Occipital lobe (tissue), 1 donor: ENCODE measurements at regions not wholly inside any gene's neighbourhood (a gene's known extent, or its start where the extent isn't known, plus 50 kb on each side); places are given as distances from the start of the nearest gene placed in this dataset.
A peak's percentile ranks its signal among the peaks of the same experiment; 100 is the strongest.

Source experiments
- DNase-seq: peaks from one replicate; lab custom pipeline; 2025; lab: John Stamatoyannopoulos, UW

DNA sequence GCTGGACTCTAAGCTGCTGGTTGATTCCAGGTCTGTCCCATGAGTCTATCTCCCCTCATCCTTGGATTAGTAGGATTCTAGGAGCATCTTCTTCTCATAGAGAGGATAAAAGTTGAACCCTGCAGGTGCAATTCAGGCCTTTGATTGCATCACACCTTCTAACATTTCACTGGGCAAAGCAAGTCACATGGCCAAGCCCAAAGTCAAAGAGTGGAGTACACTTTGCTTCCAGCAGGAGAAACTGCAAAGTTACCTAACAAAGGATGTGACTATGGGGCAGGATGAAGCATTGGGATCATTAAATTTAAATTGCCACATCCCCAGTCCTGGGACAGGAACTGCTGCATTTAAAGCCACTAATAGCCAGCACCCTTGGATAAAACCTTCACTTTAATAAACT lies 51.0 kb upstream of the EGFLAM start:
- DNase-seq, result no peak

DNA sequence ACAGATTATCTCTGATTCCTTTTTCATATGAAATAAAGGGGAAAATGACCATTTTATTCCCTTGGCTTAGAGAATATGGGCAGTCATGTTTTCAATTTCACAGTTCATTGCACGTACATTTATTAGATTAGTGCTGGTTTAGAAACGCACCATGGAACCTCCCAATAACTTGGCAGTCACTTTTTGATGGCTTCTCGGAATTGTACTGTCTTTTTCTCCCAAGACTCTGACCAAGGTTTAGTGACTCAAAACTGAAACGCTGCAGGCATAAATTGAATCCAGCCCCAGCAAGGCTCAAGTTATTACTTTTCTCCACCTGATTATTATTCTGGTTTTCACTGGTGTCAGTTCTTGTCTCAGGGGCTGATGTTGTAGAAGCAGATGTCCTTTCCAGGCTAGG lies 55.6 kb upstream of the EGFLAM start:
- no peak for DNase-seq

DNA sequence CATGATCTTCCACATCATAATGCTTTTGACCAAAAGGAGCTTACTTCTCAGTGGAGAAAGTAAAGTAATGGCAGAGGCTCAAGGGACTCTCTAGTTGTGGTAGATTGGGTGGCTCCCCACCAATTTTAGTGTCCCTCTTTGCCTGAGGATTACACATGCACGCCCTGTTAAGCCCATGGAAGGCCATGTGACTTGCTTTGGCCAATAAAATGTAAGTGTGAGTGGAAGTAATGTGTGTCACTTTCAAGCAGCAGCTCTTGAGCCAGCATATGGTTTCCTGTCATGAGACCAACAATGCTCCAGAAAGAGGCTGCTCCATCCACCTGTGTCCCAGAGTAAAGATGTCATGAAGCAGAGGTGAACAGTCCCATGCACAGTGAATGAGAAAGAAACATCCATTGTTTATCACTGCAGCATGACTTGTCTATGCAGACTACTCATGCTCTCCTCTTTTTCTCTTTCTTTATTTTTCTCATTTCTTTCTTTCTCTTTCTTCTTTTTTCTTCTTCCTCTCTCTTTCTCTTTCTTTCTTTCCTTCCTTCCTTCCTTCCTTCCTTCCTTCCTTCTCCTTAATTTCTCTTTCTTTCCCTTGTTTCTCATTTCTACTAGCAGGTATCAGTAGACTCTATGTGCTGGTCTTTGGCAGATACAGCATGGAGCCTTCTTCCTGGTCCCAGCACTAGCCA lies 57.3 kb upstream of the EGFLAM start:
- no peak for DNase-seq

DNA sequence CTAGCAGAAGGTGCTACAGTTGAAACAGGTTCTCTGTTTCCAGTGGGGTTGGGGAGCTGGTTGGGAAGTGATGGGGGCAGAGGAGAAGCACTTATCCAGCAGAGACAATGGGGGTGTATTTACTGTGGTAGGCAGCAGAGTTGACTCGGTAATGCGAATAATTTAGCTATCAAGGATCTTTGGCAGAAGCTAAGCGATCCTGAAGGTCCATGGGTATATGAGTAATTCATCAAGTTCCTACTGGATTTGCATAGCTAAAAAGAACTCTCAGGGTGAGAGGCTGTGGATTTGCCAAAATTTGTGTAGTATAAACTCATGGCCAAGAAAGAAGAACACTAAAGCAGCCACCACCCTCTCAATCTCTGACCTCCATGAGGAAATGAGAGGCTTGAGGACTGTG lies 61.2 kb upstream of the EGFLAM start:
- DNase-seq, result no peak

DNA sequence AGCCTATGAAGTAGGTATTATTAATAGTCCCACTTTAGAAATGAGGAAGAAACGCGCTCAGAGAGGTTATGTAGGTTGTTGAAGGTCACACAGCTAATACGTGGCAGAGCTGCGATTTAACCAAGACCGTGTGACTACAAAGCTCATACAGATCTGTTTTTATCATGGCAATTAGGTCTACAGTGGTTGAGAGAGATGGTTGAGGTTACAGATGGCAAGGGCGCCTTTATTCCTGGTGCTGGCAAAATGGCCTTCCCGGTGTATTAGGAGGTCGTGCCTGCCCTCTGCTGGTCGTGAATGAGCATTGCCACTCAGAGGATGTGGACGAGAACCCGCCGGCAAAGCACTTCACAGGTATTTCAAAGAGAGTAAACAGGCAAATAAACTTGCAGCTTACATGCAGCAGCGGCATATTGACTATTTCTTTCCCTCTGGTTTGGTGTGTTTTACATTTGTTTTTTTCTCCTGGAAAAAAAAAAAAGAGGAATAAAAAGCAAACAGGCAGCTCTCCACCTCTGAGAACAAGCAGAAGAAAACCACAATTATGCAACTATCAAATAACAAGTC lies 65.3 kb upstream of the EGFLAM start:
- DNase-seq, result peak; percentile 50

DNA sequence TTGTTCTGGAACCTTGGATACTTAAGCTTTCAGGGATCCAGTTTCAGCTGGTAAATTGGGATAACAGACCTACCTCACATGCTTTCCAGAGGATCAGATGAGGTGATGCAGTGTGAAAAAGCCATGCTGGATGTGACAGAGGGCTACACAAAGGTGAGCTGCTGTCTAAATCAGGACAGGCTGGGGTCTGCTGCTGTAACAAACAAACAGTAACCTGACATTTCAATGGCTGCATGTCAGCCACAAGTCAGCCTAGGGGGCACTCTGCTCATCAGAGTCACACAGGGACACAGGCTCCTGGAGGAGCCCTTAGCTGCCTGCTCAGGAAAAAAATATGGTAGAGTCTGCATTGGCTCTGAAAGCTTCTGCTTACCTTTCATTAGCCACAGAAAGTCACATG lies 66.7 kb upstream of the EGFLAM start:
- no peak for DNase-seq

DNA sequence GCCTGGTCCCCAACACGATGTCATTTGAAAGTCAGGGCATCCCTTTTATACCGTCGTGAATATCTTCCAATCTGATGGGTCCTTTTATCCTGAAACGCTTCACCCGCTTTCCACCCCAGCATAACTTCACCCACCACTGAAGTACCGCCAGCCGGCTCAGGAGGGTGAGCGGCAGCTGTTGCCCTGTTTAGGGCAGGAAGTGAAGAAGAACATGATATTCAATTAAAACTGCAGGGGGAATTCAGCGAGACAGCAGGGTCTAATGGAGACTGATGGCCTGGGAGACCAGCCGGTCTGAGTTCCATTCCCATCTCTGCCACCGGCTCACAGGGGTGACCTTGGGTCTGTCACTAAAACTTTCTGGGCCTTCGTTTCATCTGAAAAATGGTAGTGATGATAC lies 68.2 kb upstream of the EGFLAM start:
- no peak for DNase-seq

DNA sequence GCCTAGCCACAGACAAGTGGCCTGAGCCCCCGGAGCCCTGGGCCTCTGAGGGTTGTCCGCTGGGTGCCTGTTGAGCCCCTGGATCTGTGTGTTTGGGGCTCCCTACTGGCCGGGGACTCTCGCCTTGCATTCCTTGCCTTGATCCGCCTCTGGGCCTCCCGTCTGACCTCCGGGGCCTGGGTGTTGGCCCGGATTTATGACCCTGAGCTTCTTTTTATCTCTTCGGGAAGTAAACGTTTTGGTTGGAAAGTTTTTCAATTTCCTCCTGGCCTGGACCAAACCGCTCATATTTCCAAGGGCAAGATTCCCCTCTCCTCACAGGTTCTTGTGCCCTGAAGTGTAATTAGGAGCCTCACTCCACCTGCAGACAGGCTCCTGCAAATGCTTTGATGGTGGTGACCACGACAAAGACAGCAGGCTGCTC lies 69.3 kb upstream of the EGFLAM start:
- no peak for DNase-seq

DNA sequence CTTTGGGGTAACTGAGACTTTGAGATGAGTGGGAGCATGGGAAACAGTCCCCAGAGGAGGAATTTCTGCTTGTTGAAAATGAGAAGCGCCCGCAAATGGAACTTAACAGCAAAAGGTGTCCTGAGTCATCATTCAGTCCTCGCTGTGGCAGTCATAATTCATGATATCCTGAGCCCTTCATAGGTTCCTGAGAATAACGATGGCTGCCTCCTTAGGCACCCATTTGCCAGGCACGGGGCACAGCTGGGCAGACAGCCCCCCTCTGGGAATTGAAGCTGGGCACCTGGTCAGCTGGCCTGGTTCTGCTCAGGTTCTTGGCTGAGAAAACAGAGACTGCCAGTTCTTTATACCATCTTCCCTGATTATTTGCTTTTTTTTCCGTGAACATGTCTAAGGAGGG lies 69.8 kb upstream of the EGFLAM start:
- DNase-seq, result no peak

DNA sequence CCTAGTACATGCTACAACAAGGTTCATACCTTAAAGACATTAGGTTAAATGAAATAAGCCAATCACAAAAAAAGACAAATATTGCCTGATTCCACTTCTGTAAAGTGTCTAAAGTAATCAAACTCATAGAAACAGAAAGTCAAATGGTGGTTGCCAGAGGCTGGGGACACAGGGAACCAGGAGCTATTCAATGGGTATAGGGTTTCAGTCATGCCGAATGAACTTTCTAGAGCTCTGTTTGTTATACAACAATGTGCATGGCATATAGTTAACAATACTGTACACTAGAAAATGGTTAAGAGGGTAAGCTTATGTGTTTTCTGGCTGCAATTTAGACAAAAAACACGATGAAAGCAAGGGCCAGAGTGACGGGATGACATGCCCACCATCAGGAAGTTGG lies 70.8 kb upstream of the EGFLAM start:
- no peak for DNase-seq

DNA sequence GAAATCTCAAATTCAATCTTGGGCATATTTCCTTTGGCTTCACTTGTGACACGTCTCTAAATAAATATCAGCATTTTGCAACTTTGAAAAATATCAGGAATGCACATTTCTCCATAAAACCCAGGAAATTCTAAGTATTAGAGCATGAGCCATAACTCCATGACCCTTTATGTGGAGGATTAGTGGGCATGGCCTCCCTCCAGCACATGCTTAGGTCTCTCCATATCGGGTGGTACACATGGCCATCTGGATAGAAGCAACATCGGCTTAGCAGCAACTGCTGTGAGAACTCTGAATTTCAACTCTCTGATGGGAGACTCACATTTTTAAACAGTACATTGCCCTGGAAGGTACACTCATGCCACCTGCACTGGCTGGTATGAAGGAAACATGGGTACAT lies 73.7 kb upstream of the EGFLAM start:
- no peak for DNase-seq

DNA sequence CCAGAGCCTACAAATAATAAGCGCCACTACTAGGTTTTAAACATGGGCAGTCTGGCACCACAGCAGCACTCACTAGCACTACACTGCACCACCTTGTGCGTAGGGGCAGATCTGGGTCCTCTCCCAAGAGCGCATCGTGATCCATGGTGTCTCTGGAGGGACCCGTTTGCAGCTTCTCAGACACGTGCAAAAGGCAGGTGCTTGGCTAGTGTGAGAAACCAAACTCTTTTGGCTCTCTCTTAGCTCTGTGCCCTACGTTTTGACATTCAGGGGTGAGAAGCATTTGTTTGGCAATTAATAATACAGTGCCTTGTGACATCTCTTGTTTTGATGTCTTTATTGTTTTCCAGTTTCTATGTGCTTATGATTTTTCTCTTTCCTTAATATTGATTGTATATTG lies 75.4 kb upstream of the EGFLAM start:
- DNase-seq, result no peak

DNA sequence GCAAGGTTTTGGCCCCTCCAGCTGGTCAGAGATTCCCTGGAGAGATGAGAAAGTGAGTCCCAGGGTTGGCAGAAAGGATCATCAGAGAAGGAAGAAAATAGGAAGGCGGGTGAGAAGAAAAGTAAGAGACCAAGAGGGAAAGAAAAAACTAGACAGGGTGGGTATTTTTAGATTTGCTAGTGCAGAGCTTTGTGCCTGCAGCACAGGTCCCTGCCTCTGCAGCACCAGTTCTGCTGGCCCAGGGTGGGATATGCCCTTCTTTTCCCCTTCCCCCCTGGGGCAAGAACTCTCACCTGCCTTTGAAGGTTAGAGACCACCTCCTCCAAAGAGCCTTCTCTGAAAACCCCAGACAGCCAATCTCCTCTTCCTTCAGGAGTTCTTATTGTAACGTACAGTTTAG lies 90.3 kb upstream of the EGFLAM start:
- no peak for DNase-seq

DNA sequence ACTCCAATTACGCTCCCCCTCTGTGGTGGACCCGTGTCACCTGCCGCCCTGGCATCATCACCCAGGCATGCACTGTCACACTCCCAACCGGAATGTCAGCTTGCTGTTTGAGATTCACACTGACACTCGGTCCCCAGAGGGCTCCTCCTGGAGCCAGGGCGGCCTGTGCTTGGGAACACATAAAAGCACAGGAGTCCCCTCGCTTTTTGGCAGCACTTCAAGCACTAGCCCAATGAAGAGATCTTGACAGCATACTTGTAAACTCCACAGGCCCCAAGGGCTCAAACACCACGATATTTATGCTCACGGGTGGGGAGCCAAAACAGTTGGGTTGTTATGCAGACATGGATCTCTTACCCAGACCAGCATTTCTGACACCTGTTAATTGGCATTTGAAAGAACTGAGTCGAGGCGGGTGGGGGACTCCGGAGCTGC lies 90.8 kb upstream of the EGFLAM start:
- DNase-seq, result no peak

DNA sequence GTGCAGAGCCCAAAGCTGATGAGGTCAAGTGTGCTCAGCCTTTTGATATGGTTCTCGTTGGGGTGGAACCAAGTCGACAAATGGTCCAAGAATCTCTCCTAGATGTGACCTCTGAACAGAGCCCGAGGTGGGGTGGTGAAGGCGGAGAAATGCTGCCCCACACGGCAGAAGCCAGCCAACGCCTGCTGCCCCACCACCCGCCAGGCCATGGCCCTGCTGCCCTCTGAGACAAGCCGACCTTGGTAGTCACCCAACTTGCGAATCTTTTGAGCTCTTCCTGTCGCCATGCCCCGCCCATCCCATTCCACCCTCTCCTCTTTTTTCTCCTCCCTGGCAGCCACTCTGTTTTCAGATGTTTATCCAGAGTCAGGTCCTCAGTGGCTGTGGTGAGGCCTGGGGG lies 91.5 kb upstream of the EGFLAM start:
- no peak for DNase-seq

DNA sequence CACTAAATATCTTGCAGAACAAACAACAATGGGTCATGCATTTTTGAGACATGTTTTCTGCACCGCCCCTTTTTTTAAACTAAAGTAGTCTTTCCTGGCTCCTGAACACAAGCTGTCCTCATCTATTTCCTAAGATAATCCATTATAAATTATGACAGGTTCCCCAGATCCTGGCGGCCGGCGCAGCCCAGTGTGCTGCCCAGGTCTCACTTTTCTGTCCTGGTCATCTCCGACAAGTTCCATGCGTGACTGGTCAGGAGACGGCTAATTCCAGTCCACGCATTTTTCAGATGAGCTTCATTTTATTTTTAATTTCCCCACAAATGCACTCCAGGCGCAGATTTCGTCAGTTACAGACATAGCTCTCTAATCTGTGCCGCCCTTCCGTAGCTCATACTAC lies 92.9 kb upstream of the EGFLAM start:
- DNase-seq, result no peak

DNA sequence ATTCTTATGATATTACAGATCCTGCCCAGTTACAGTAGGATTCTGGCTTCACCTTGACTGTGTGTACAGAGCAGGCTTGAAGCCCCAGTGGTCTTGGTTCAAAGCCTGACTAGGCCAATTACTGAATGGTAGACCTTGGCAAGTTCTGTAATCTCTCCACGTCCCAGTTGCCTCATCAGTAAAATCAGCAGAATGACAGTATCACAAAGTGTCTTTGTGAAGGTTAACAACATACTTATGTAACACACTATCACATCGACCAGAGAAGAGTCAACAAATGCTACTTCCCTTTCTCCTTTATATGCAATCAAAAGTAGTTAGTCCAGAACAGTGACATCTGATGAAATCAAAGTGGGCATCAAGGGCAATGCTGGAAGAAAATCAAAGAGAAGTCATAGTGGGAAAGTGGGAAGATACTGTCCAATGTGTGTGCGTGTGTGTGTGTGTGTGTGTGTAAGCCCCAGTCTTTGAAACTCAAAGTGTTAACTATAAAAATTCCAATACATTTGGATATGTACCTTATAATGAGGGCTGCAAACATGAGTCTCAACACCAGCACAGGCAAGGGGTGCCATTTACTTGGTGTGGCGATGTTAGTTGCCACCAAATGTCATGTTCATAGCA lies 93.5 kb upstream of the EGFLAM start:
- no peak for DNase-seq

DNA sequence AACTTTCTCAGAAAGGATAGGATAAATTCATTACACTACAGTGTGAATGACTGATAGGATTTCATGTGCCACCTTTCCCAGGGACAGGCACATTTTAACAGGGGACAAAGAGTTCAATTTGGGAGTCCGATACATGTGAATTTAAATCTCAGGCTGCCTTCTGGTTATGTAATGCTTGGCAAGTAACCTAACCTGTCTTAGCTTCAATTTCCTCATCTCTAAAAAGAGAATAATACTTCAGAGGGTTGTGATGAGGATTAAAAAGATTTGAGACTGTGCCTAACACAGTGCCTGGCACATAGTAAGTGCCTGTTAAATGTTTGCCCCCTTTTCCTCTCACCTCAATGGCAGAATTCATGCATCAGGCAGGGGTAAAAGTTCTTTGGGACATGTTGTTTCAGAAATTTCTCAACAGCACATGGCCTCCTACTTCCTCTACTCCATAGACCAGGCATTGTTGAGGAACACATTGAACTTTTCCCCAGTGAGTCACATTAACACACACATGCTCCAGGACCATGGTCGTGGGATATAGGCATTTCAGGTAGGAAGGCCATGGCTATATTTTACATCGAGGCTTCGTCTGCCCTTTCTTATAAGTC lies 94.6 kb upstream of the EGFLAM start:
- no peak for DNase-seq

DNA sequence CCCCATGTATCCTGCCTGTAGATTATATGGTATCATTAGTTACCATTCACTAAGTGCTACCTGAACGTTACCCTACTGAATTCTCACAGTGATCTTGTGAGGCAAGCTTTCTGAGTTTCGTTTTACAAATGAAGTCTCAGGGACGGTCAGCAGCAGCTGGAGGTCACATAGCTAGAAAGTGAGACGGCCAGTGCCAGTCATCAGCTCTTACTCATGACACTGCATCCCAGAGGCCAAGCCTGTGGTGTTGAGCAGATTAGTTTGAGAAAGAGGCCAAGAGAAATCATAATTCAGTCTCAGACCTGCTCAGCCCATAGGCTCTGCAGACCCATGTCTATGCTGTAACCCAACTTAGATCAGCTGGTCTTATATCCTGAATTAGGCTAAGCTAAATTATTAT lies 95.7 kb upstream of the EGFLAM start:
- DNase-seq, result no peak

DNA sequence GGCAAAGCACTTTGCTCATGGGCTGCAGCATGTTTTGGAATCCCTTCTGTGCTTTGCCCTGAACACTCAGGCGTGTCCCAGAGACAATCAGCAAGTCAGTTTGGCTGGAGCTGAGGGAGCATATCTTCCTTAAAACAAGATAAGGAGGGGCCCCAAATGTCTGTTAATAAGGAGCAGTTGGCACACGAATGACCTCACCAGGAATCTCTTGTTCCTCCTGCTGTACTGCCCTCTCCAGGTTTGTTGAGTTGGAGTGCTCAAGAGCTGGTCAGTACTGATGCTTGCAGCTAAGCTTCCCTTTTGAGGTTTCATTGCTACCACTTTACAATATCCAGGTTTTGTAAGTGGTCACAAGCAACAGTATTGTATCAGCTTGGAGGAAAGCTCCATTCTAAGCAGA lies 101.3 kb upstream of the EGFLAM start:
- DNase-seq, result no peak

DNA sequence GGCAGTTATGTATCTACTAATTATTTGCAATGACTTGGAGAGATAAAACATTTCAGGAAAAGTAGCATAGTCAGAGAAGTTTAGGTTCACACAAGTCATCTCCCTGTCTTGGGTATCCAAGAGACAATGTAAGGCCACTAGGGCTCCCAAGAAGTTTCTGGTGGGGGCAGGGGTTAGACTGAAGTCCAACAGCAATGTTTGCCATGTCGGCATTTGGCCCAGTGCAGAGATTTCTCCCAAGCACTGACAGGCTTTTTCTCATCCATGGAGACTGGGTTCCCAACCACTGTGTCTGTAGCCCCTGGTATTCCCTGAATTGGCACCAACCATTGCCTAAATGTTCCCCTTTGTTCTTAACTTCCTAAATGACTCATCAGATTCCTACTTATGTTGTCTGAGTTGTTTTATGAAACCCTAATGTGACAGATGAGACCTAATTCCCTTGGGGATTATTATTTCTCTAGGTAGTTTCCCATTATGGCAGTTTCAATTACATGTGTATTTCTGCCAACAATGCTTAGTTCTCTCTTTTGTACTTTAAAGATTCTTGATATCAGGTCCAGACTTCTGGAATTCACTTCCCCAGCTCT lies 103.6 kb upstream of the EGFLAM start:
- no peak for DNase-seq

DNA sequence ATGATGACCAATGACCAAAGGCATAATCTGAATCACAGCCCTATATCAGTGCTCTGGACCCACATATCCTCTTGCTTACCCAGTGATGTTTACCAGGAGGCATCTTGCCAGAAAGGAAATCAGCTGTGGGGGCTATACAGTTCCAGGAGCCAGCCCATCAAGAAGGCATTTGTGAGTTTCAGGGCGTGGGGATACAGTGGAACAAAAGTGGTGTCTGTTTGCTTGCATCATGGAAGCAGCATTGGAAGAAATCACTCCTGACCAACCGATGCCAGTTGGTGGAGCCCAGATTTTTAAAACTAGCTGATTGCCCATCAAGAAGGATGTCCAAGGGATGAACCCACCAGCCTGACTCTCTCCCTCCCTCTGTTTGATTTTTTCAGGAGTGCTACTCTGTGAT lies 106.5 kb upstream of the EGFLAM start:
- no peak for DNase-seq

DNA sequence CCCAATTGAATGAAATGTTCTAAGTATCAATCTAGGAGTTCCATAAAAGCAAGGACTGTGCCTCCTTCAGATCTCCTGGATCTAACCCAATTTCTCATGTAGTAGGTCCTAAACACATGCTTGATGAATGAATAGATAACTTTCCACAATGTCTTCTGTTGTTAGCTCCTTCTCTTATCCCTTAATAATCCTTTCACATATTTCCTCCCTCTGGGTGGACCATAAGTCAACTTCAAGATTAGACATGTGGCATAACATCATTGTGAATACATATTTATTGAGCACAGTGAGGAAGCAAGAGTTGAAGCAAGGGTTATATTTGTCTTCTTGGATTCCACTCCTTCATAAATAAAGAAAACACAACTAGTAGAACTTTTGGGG lies 108.6 kb upstream of the EGFLAM start:
- DNase-seq, result no peak
